Chondrocyte (in vitro differentiated cells): ENCODE measurements at regions not wholly inside any gene's neighbourhood (a gene's known extent, or its start where the extent isn't known, plus 50 kb on each side); places are given as distances from the start of the nearest gene placed in this dataset.
"Not testable (repeated sequence)": the region's sequence is repeated elsewhere in the genome, so short reads cannot be mapped to it uniquely, and the experiment has no call there.

Experiments
- DNase-seq: peaks from one replicate; pipeline ENCODE4 v3.0.0; 2021; ENCODE audit warnings: mixed read lengths, low spot score
- H3K27ac Mint-ChIP-seq: one replicate; pipeline ENCODE4 v1.8.0; 2021; ENCODE audit warnings: mild to moderate bottlenecking, moderate library complexity, mixed read lengths; ENCODE audit not compliant: unreplicated experiment
- H3K27me3 Mint-ChIP-seq: 2 replicates; pipeline ENCODE4 v1.8.0; 2021; ENCODE audit warnings: low read depth, mixed read lengths
- H3K36me3 Mint-ChIP-seq: 2 replicates; pipeline ENCODE4 v1.8.0; 2021; ENCODE audit warnings: low read depth, mixed read lengths
- H3K4me1 Mint-ChIP-seq: 2 replicates; pipeline ENCODE4 v1.8.0; 2021; ENCODE audit warnings: low read depth, mild to moderate bottlenecking, mixed read lengths
- H3K4me3 Mint-ChIP-seq: one replicate; pipeline ENCODE4 v1.8.0; 2021; ENCODE audit warnings: mild to moderate bottlenecking, moderate library complexity, mixed read lengths; ENCODE audit not compliant: unreplicated experiment
- H3K9me3 Mint-ChIP-seq: 2 replicates; pipeline ENCODE4 v1.8.0; 2021; ENCODE audit warnings: low read depth, mixed read lengths
- TF ChIP-seq, protein P1 (sequence below): fragments of 200-600 bp; sonication (generic); IDR thresholded peaks from 2 replicates; pipeline ENCODE4 v1.5.0; 2021; ENCODE audit warnings: antibody characterized with exemption, mild to moderate bottlenecking, moderate library complexity

DNA sequence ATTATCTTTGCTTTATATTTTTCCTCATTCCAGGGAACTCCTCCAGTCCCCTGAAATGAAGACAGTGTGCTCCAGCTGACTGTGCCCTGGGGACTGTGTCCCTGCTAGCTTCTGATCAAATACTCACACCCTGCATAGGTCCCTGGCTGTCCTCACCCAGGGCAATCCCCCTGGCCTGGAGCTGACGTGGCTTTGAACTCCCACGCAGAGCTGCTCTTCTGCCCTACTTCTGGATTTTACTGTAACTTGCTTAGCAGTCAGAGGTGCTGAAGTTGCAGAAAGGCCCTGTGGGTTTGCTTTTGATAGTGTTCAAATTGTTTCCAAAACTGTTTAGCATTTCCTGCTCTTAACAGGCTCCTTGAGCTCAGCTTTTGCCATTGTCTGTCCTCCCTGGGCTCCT lies 186.5 kb downstream of the FASLG start:
- Mint-ChIP-seq H3K27me3 (no peaks in the 10 kb centered on the region), H3K36me3 (no peaks in the 10 kb centered on the region), H3K9me3 (no peaks in the 10 kb centered on the region), H3K4me1 (no peaks in the 10 kb centered on the region), H3K4me3 (no peak overlapping the region), H3K27ac (no peak overlapping the region)
- TF ChIP-seq, protein P1, sequence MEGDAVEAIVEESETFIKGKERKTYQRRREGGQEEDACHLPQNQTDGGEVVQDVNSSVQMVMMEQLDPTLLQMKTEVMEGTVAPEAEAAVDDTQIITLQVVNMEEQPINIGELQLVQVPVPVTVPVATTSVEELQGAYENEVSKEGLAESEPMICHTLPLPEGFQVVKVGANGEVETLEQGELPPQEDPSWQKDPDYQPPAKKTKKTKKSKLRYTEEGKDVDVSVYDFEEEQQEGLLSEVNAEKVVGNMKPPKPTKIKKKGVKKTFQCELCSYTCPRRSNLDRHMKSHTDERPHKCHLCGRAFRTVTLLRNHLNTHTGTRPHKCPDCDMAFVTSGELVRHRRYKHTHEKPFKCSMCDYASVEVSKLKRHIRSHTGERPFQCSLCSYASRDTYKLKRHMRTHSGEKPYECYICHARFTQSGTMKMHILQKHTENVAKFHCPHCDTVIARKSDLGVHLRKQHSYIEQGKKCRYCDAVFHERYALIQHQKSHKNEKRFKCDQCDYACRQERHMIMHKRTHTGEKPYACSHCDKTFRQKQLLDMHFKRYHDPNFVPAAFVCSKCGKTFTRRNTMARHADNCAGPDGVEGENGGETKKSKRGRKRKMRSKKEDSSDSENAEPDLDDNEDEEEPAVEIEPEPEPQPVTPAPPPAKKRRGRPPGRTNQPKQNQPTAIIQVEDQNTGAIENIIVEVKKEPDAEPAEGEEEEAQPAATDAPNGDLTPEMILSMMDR = no peak
- no peak for DNase-seq

- Mint-ChIP-seq H3K4me3 (no peak overlapping the region), H3K36me3 (no peaks in the 10 kb centered on the region), H3K27ac (no peak overlapping the region), H3K9me3 (no peaks in the 10 kb centered on the region), H3K4me1 (no peaks in the 10 kb centered on the region), H3K27me3 (no peaks in the 10 kb centered on the region)
- TF ChIP-seq, protein P1 = no peak
- no peak for DNase-seq
Measured at GRCh38 chr1:172845865-172846264, 187.0 kb downstream of the FASLG start.

DNA sequence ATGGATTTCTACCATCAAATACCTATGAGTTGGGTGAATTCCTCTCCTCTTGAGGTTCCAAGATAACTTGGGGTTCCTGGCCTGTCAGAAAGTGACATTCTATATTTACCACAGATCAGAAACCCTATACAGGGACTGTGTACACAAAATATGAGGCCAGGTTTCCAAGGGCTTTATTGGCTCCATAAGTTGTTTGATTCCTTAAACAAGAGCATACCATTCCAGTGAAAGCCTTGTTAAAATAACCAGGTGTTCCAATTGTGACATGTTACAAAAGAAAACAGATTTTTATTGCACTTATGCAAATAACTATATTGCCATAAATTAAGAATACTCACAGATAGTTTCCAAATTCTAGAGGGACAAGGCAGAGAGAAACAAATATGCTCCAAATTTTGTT lies 188.9 kb downstream of the FASLG start:
- not testable (repeated sequence) for H3K9me3 Mint-ChIP-seq, H3K4me1 Mint-ChIP-seq, H3K27ac Mint-ChIP-seq, H3K36me3 Mint-ChIP-seq, DNase-seq, H3K4me3 Mint-ChIP-seq, H3K27me3 Mint-ChIP-seq

GRCh38 chr1:172849653-172850052 lies 190.8 kb downstream of the FASLG start:
- Mint-ChIP-seq H3K27me3 (no peaks in the 10 kb centered on the region), H3K36me3 (no peaks in the 10 kb centered on the region), H3K9me3 (peaks cover 18% of the 10 kb centered on the region), H3K4me3 (no peak overlapping the region), H3K4me1 (no peaks in the 10 kb centered on the region), H3K27ac (no peak overlapping the region)
- DNase-seq = no peak
- TF ChIP-seq, protein P1 = no peak

DNA sequence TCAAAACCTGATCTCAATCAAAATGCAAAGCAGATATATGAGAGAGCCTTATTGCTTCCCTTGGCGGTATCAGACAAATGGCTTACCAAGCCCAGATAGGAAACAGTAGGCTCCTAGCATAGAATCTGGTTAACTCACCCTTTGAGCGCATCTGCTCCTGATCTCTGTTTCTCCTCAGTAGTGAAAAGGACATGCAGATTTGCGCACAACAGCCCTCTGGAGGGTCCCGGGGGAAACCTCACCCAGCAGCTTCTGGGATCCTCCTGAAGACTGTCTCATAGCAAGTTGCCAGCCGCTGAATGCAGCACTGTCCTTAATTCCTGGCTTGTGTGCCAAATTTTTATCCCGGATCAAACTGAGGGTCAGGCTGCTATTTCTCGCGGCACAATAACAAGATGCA lies 192.2 kb downstream of the FASLG start:
- peaks cover 1% of the 10 kb centered on the region for H3K36me3 Mint-ChIP-seq
- no peak overlapping the region for H3K4me3 Mint-ChIP-seq
- no peak for DNase-seq
- TF ChIP-seq, protein P1 = no peak
- H3K27me3 Mint-ChIP-seq = no peaks in the 10 kb centered on the region
- H3K27ac Mint-ChIP-seq = peak overlapping the region; percentile 20
- no peaks in the 10 kb centered on the region for H3K4me1 Mint-ChIP-seq
- H3K9me3 Mint-ChIP-seq = peaks cover 21% of the 10 kb centered on the region

DNA sequence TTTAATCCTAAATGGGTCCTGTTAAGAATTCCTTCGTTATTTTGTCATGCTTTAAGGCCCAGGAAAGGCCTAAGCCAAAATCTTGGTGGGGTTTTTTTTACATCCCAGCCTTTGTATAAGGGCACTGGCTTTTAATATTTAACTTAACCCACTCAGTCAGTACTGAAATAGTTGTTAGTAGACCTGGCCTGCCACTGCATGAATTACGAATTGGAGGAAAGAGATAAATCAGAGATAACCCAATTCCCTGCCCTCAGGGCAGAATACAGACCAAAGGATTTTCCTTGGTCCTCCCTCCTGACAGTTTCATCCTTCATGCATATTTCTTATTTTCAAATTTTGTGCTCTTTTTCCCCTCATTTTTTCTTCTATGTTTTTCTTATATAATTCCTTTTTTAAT lies 193.0 kb downstream of the FASLG start:
- Mint-ChIP-seq H3K27ac (no peak overlapping the region), H3K36me3 (peaks cover 1% of the 10 kb centered on the region), H3K4me1 (no peaks in the 10 kb centered on the region), H3K4me3 (no peak overlapping the region), H3K27me3 (no peaks in the 10 kb centered on the region), H3K9me3 (peaks cover 21% of the 10 kb centered on the region)
- no peak for DNase-seq
- TF ChIP-seq, protein P1 = no peak

DNA sequence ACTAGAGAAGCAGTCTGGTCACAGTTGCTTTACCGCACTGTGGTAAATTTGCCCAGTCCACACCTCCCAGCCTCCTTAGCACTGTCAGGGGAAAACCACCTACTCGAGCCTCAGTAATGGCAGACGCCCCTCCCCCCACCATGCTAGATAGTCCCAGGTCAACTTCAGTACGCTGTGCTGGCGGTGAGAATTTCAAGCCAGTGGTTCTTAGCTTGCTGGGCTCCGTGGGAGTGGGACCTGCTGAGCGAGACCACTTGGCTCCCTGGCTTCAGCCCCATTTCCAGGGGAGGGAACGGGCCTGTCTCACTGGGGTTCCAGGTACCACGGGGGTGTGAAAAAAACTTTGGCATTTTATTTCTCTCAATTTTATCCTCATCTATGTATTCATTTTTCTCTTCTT lies 194.8 kb downstream of the TNFSF18 start:
- peaks cover 26% of the 10 kb centered on the region for H3K9me3 Mint-ChIP-seq
- DNase-seq, H3K36me3 Mint-ChIP-seq, H3K27me3 Mint-ChIP-seq, H3K27ac Mint-ChIP-seq, H3K4me1 Mint-ChIP-seq, H3K4me3 Mint-ChIP-seq: not testable (repeated sequence)
